Loucy (cell line): ENCODE measurements at regions not wholly inside any gene's neighbourhood (a gene's known extent, or its start where the extent isn't known, plus 50 kb on each side); places are given as distances from the start of the nearest gene placed in this dataset.
"Not testable (repeated sequence)": the region's sequence is repeated elsewhere in the genome, so short reads cannot be mapped to it uniquely, and the experiment has no call there.

ENCODE experiments used
- H2AFZ ChIP-seq: fragments of 200-600 bp; sonication (generic); 2 replicates; pipeline ENCODE4 v1.6.0; 2016; ENCODE audit warnings: antibody characterized with exemption, mild to moderate bottlenecking, low read length, moderate library complexity
- H3F3A ChIP-seq: fragments of 200-600 bp; 2 replicates; pipeline ENCODE4 v1.6.0; 2016; ENCODE audit warnings: antibody characterized with exemption, low read depth, mild to moderate bottlenecking
- H3K27me3 ChIP-seq: fragments of 200-600 bp; sonication (generic); 2 replicates; pipeline ENCODE4 v1.6.1; 2014; ENCODE audit warnings: low read length, mild to moderate bottlenecking; ENCODE audit not compliant: insufficient read depth, poor library complexity, severe bottlenecking
- H3K36me3 ChIP-seq: fragments of 200-600 bp; sonication (generic); 2 replicates; pipeline ENCODE4 v1.6.1; 2016; ENCODE audit warnings: low read length; ENCODE audit not compliant: insufficient read depth
- H3K4me1 ChIP-seq: fragments of 200-600 bp; sonication (generic); 2 replicates; pipeline ENCODE4 v1.5.1; 2014; ENCODE audit warnings: low read length, mild to moderate bottlenecking; ENCODE audit not compliant: insufficient read depth, poor library complexity, severe bottlenecking
- H3K4me2 ChIP-seq: fragments of 200-600 bp; sonication (generic); 2 replicates; pipeline ENCODE4 v1.6.0; 2014; ENCODE audit warnings: antibody characterized with exemption, low read length, low read depth, mild to moderate bottlenecking; ENCODE audit not compliant: poor library complexity, severe bottlenecking
- H3K4me3 ChIP-seq: fragments of 200-600 bp; sonication (generic); 2 replicates; pipeline ENCODE4 v1.5.1; 2014; ENCODE audit warnings: low read length, mild to moderate bottlenecking, mixed read lengths; ENCODE audit not compliant: poor library complexity, severe bottlenecking
- H3K79me2 ChIP-seq: fragments of 200-600 bp; sonication (generic); 2 replicates; pipeline ENCODE4 v1.6.1; 2014; ENCODE audit warnings: low read length; ENCODE audit not compliant: insufficient read depth
- H3K9ac ChIP-seq: fragments of 200-600 bp; sonication (generic); 2 replicates; pipeline ENCODE4 v1.6.0; 2014; ENCODE audit warnings: mild to moderate bottlenecking, low read depth, low read length, moderate library complexity; ENCODE audit not compliant: poor library complexity, severe bottlenecking
- H3K9me2 ChIP-seq: fragments of 200-600 bp; sonication (generic); replicated peaks from 2 replicates; pipeline ENCODE4 v1.6.1; 2016; ENCODE audit warnings: low read depth, low read length, mixed read lengths
- H3K9me3 ChIP-seq: fragments of 200-600 bp; sonication (generic); 2 replicates; pipeline ENCODE4 v1.6.1; 2014; ENCODE audit warnings: mild to moderate bottlenecking, antibody characterized with exemption, low read length, low read depth; ENCODE audit not compliant: insufficient read depth
- H4K20me1 ChIP-seq: fragments of 200-600 bp; sonication (generic); 2 replicates; pipeline ENCODE4 v1.6.0; 2014; ENCODE audit warnings: antibody characterized with exemption, low read length, mild to moderate bottlenecking; ENCODE audit not compliant: insufficient read depth, poor library complexity, severe bottlenecking
- EZH2phosphoT487 ChIP-seq: fragments of 200-600 bp; IDR thresholded peaks from 2 replicates; pipeline ENCODE4 v1.6.1; 2018; ENCODE audit warnings: antibody characterized with exemption, mild to moderate bottlenecking, moderate library complexity, borderline replicate concordance
- TF ChIP-seq, protein P1 (sequence below): fragments of 200-600 bp; sonication (generic); conservative IDR thresholded peaks from 2 replicates; pipeline ENCODE4 v1.5.1; 2014; ENCODE audit warnings: mild to moderate bottlenecking, antibody characterized with exemption, low read length

DNA sequence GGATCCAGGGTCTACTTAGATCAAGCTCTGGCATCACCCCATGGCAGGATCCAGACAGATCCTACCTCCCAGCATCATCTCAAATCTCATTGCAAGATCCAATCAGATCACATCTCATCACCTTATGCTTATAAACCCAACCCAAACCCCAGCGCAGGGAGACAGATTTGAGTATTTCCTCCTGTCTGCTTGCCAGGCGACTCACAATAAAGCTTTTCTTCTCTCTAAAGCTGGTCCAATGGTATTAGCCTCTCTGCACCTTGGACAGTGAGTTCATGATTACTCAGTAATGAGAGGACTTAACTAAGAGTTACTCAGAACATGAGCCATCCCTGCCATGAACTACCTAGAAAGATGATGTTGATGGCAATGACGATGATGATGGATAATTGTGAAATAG, 281.7 kb downstream of the CEP170 start:
- not testable (repeated sequence) for H3K4me3 ChIP-seq, H2AFZ ChIP-seq, H3K9me2 ChIP-seq, H3K9me3 ChIP-seq, H3K4me2 ChIP-seq, H3F3A ChIP-seq, H3K4me1 ChIP-seq, H4K20me1 ChIP-seq, H3K36me3 ChIP-seq, H3K27me3 ChIP-seq, H3K79me2 ChIP-seq, H3K9ac ChIP-seq

DNA sequence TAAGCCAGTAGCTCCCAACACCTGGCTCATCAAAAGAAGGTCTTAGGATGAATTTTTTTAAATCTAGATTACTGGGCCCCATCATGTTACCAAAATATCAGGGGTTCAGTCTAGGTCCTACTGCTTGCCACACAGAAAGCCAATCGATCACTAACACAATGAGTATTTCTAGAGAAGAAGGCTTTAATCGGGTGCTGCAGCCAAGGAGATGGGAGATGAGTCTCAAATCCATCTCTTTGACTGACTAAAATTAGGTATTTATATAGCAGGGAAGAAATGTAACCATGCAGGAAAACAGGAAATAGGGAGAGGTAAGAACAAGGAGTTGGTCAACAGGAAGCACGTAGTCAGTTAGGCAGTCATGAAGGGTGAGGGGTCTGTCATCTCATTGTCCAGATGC, 288.2 kb downstream of the CEP170 start:
- Histone ChIP-seq H3K9me2 (no peaks in the 10 kb centered on the region), H3K36me3 (no peaks in the 10 kb centered on the region), H3F3A (no peaks in the 10 kb centered on the region), H3K9ac (no peak overlapping the region), H3K4me1 (no peaks in the 10 kb centered on the region), H2AFZ (no peak overlapping the region), H3K79me2 (no peaks in the 10 kb centered on the region), H4K20me1 (no peaks in the 10 kb centered on the region), H3K9me3 (no peaks in the 10 kb centered on the region), H3K4me2 (no peak overlapping the region), H3K4me3 (no peak overlapping the region), H3K27me3 (no peaks in the 10 kb centered on the region)
- no peak for TF ChIP-seq EZH2phosphoT487
- TF ChIP-seq, protein P1, sequence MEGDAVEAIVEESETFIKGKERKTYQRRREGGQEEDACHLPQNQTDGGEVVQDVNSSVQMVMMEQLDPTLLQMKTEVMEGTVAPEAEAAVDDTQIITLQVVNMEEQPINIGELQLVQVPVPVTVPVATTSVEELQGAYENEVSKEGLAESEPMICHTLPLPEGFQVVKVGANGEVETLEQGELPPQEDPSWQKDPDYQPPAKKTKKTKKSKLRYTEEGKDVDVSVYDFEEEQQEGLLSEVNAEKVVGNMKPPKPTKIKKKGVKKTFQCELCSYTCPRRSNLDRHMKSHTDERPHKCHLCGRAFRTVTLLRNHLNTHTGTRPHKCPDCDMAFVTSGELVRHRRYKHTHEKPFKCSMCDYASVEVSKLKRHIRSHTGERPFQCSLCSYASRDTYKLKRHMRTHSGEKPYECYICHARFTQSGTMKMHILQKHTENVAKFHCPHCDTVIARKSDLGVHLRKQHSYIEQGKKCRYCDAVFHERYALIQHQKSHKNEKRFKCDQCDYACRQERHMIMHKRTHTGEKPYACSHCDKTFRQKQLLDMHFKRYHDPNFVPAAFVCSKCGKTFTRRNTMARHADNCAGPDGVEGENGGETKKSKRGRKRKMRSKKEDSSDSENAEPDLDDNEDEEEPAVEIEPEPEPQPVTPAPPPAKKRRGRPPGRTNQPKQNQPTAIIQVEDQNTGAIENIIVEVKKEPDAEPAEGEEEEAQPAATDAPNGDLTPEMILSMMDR, result no peak

DNA sequence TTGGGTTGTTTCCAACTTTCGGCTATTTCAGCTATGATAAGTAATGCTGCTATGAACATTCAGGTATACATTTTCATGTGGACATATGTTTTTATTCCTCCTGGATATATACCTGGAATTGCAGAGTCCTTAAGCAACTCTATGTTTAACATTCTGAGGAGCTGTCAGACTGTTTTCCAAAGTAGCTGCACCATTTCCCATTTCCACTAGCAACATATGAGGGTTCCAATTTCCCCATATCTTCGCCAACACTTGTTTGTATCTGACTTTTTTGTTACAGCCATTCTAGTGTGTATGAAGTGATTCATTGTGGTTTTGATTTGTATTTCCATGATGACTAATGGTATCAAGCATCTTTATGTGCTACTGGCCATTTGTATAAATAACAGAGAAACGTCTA, 295.7 kb downstream of the CEP170 start:
- H3K4me3 ChIP-seq, H3K4me2 ChIP-seq, H3K9me2 ChIP-seq, H2AFZ ChIP-seq, H3K27me3 ChIP-seq, H3K79me2 ChIP-seq, H3K36me3 ChIP-seq, H4K20me1 ChIP-seq, H3K9me3 ChIP-seq, H3K9ac ChIP-seq, H3K4me1 ChIP-seq, H3F3A ChIP-seq: not testable (repeated sequence)

DNA sequence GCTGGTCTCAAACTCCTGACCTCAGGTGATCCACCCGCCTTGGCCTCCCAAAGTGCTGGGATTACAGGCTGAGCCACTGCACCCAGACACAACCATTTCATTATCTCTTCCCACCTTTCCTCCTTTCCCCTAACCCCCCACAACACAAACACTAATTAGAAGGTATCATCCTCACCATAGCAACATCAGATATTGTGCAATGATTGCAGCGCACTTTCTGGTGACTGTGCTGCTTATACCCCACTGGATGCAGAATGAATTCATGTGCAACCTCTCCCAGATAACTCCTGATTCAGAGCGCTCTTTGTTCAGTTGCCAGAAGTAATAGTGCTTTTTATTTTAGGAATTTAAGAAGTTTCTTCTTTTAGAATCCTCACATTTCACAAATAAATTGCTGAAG, 300.1 kb downstream of the CEP170 start:
- not testable (repeated sequence) for H3K4me3 ChIP-seq, H2AFZ ChIP-seq, H3K4me2 ChIP-seq, H3K79me2 ChIP-seq, H3K9me3 ChIP-seq, H3K36me3 ChIP-seq, H4K20me1 ChIP-seq, H3K4me1 ChIP-seq, H3K9me2 ChIP-seq, H3K9ac ChIP-seq, H3F3A ChIP-seq, H3K27me3 ChIP-seq

DNA sequence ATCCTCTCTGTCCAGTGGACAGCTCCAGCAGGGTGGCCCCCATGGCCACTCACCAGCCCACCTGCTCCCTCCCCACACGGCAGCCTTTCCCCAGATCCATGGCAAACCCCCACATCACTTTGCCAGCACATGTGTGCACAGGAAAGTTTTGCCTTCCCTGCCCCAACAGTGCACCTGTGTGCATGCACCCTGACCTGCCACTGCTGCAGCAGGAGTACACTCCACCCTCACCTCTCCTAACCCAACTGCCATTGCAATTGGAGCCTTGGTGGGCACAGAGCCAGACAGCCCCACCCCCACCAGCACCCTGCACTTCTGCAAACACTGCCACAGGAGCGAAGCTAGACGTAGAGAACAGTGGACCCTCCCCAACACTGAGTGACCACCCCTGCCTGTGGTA, 308.9 kb downstream of the CEP170 start:
- H3K4me1 ChIP-seq, result no peaks in the 10 kb centered on the region
- H3K79me2 ChIP-seq, result no peaks in the 10 kb centered on the region
- no peak overlapping the region for H3K4me2 ChIP-seq
- no peaks in the 10 kb centered on the region for H3K36me3 ChIP-seq
- H3K9me3 ChIP-seq, result no peaks in the 10 kb centered on the region
- H4K20me1 ChIP-seq, result no peaks in the 10 kb centered on the region
- no peak overlapping the region for H3K9ac ChIP-seq
- no peak for TF ChIP-seq EZH2phosphoT487
- TF ChIP-seq, protein P1, result no peak
- no peaks in the 10 kb centered on the region for H3K27me3 ChIP-seq
- H2AFZ ChIP-seq, result no peak overlapping the region
- no peak overlapping the region for H3K4me3 ChIP-seq
- no peaks in the 10 kb centered on the region for H3F3A ChIP-seq
- H3K9me2 ChIP-seq, result no peaks in the 10 kb centered on the region

DNA sequence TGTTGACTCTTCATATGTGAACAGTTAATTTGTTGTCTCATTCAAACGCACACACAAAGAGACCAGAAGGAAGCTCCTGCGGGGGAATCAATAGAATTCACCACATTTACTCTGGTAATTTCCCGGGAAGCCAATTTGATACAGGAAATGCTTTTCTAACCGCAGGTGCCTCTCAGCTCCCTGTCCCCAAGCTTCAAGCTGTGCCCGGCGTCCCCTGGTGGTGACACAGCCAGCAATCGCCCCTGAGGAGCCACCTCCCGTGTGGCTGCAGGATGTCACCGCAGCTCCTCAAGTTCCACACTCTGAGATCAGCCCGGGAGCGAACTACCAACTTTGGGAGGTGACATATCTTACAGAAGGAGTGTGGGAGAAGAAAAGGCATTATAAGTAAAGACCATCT, 318.4 kb downstream of the CEP170 start:
- not testable (repeated sequence) for H4K20me1 ChIP-seq, H3K4me2 ChIP-seq, H3F3A ChIP-seq, H3K4me3 ChIP-seq, H3K9me2 ChIP-seq, H3K9ac ChIP-seq, H3K79me2 ChIP-seq, H3K4me1 ChIP-seq, H2AFZ ChIP-seq, H3K27me3 ChIP-seq, H3K36me3 ChIP-seq, H3K9me3 ChIP-seq
